Neuronal stem cell (in vitro differentiated cells): ENCODE measurements at regions not wholly inside any gene's neighbourhood (a gene's known extent, or its start where the extent isn't known, plus 50 kb on each side); places are given as distances from the start of the nearest gene placed in this dataset.

Experiments used
- DNase-seq: peaks from one replicate; pipeline ENCODE4 v3.0.0-alpha.2; 2013; ENCODE audit warnings: low spot score
- H2AFZ ChIP-seq: one replicate; pipeline ENCODE4 v1.6.1; 2013; ENCODE audit warnings: mild to moderate bottlenecking, low read length, inconsistent platforms
- H2AK5ac ChIP-seq: 2 replicates; pipeline ENCODE4 v1.6.1; 2013; ENCODE audit warnings: low read depth, mild to moderate bottlenecking, inconsistent platforms, low read length, moderate library complexity, mixed read lengths
- H2BK120ac ChIP-seq: 2 replicates; pipeline ENCODE4 v1.6.1; 2013; ENCODE audit warnings: low read depth, mild to moderate bottlenecking, inconsistent platforms, low read length, moderate library complexity, mixed read lengths
- H2BK12ac ChIP-seq: one replicate; pipeline ENCODE4 v1.6.1; 2013; ENCODE audit warnings: low read length, inconsistent platforms
- H2BK15ac ChIP-seq: 2 replicates; pipeline ENCODE4 v1.6.1; 2013; ENCODE audit warnings: mild to moderate bottlenecking, low read length, inconsistent platforms, mixed read lengths
- H2BK5ac ChIP-seq: one replicate; pipeline ENCODE4 v1.6.1; 2013; ENCODE audit warnings: inconsistent platforms, mild to moderate bottlenecking, low read length, moderate library complexity
- H3K14ac ChIP-seq: one replicate; pipeline ENCODE4 v1.6.1; 2013; ENCODE audit warnings: low read length, inconsistent platforms
- H3K18ac ChIP-seq: 2 replicates; pipeline ENCODE4 v1.6.1; 2013; ENCODE audit warnings: low read length, inconsistent platforms
- H3K23ac ChIP-seq: 2 replicates; pipeline ENCODE4 v1.6.1; 2013; ENCODE audit warnings: low read depth, mild to moderate bottlenecking, mixed read lengths, low read length, inconsistent platforms; ENCODE audit not compliant: poor library complexity
- H3K27ac ChIP-seq: replicated peaks from 3 replicates; pipeline ENCODE4 v1.5.1; 2013; ENCODE audit warnings: low read length, inconsistent platforms
- H3K27me3 ChIP-seq, 3 experiments: 2 replicates each; pipeline ENCODE4 v1.6.1; 2013; ENCODE audit warnings: low read length in 3 of 3, mild to moderate bottlenecking in 2 of 3, inconsistent platforms in 1 of 3, low read depth in 1 of 3, mixed read lengths in 1 of 3, moderate library complexity in 1 of 3; ENCODE audit not compliant: control insufficient read depth in 3 of 3, insufficient read depth in 3 of 3
- H3K36me3 ChIP-seq, 2 donors: replicated peaks in 1 of 2; 2 replicates each; pipeline ENCODE4 v1.6.1; 2013; ENCODE audit warnings: low read length in 2 of 2; ENCODE audit not compliant: control insufficient read depth in 2 of 2, insufficient read depth in 2 of 2
- H3K4ac ChIP-seq: 2 replicates; pipeline ENCODE4 v1.6.1; 2013; ENCODE audit warnings: inconsistent platforms, mild to moderate bottlenecking, low read length, moderate library complexity
- H3K4me1 ChIP-seq, 2 donors: 1 replicate in 1 of 2; 2 replicates in 1 of 2; pipeline ENCODE4 v1.6.1; 2013; ENCODE audit warnings: low read length in 2 of 2, low read depth in 1 of 2; ENCODE audit not compliant: control insufficient read depth in 2 of 2, insufficient read depth in 1 of 2
- H3K4me2 ChIP-seq: one replicate; pipeline ENCODE4 v1.6.1; 2013; ENCODE audit warnings: mild to moderate bottlenecking, low read length, inconsistent platforms; ENCODE audit not compliant: insufficient read depth, poor library complexity, severe bottlenecking
- H3K4me3 ChIP-seq, 2 donors: 2 replicates each; pipeline ENCODE4 v1.5.1; 2013; ENCODE audit warnings: low read length in 2 of 2, mild to moderate bottlenecking in 2 of 2, inconsistent platforms in 1 of 2, moderate library complexity in 1 of 2
- H3K79me1 ChIP-seq: one replicate; pipeline ENCODE4 v1.6.1; 2013; ENCODE audit warnings: low read depth, mild to moderate bottlenecking, inconsistent platforms, low read length, moderate library complexity
- H3K9ac ChIP-seq: one replicate; pipeline ENCODE4 v1.6.1; 2013; ENCODE audit warnings: mild to moderate bottlenecking, low read depth, low read length, inconsistent platforms; ENCODE audit not compliant: poor library complexity
- H3K9me3 ChIP-seq, 2 donors: replicated peaks in 1 of 2; 2 replicates each; pipeline versions ENCODE3 to v1.6.1; 2013; ENCODE audit warnings: low read length in 2 of 2, mild to moderate bottlenecking in 2 of 2, inconsistent platforms in 1 of 2, low read depth in 1 of 2, mixed read lengths in 1 of 2, moderate library complexity in 1 of 2; ENCODE audit not compliant: control insufficient read depth in 2 of 2, insufficient read depth in 1 of 2
- H4K8ac ChIP-seq: one replicate; pipeline ENCODE4 v1.6.1; 2013; ENCODE audit warnings: low read depth, mild to moderate bottlenecking, inconsistent platforms, low read length, moderate library complexity
- H4K91ac ChIP-seq: one replicate; pipeline ENCODE4 v1.6.1; 2013; ENCODE audit warnings: low read length, low read depth, mild to moderate bottlenecking, inconsistent platforms; ENCODE audit not compliant: poor library complexity
- WGBS, 2 donors: extraction: QIAGEN DNeasy Blood & Tissue Kit; methylation state at CpG; one replicate each; pipeline ENCODE4 v1.1.7; 2013; ENCODE audit warnings: missing lambda C conversion rate in 2 of 2, mixed read lengths in 1 of 2; ENCODE audit not compliant: insufficient read length in 2 of 2, insufficient replicate concordance in 1 of 2; ENCODE audit errors: extremely low coverage in 2 of 2; 5-methylcytosine and 5-hydroxymethylcytosine counted together

DNA sequence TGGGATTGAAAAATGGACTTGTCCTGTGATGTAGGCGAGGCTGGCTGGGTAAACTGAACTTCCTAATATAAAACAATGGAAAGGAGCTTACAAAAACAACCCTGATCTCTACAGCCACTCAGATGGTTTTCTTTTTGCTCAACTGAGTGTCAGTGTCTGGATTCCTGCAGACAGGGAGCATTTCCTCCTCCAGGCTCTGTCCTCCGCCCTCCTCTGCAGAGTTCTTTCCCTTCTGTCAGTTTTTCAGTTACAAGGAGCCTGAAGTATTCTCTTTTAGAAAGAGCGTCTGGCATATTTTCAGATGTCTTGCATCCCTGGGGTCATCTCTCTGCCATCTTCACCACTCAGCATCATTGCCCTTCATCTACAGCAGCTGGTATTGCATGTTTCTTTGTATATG lies 50.0 kb upstream of the PITRM1 start:
- Histone ChIP-seq H4K8ac (no peak overlapping the region), H2BK5ac (no peak overlapping the region), H3K4me1 (peaks cover 0 to 2% of the 10 kb centered on the region in 2 donors), H4K91ac (no peak overlapping the region), H3K27ac (no peak overlapping the region), H2BK15ac (no peak overlapping the region), H2BK120ac (no peak overlapping the region), H3K4me2 (no peak overlapping the region), H3K27me3 (no peaks in the 10 kb centered on the region), H3K9ac (no peak overlapping the region), H3K9me3 (peaks cover 0 to 2% of the 10 kb centered on the region in 2 donors), H3K23ac (no peak overlapping the region), H3K18ac (no peak overlapping the region), H2AK5ac (no peak overlapping the region), H3K14ac (no peak overlapping the region), H3K36me3 (no peaks in the 10 kb centered on the region), H2AFZ (no peak overlapping the region), H3K79me1 (no peaks in the 10 kb centered on the region), H3K4me3 (no peak overlapping the region), H3K4ac (no peak overlapping the region), H2BK12ac (no peak overlapping the region)
- no CpG with 5 or more reads among the region's 3 CpGs for WGBS, 2 donors
- DNase-seq = no peak
